ENCODE measurements at regions not wholly inside any gene's neighbourhood (a gene's known extent, or its start where the extent isn't known, plus 50 kb on each side); places are given as distances from the start of the nearest gene placed in this dataset.

GRCh38 chr3:148631124-148631903 is 66.4 kb upstream of the AGTR1 start:
- Histone ChIP-seq H3K36me3 (no peaks in the 10 kb centered on the region), H3K27me3 (no peaks in the 10 kb centered on the region), H3K4me1 (no peaks in the 10 kb centered on the region), H3K9me3 (no peaks in the 10 kb centered on the region), H3K4me3 (no peak overlapping the region), H3K27ac (no peak overlapping the region)
- TF ChIP-seq CTCF (IDR thresholded peaks at IDR 0.05): peak in 1 of 3 experiments; percentile 19
- no peak for DNase-seq (ENCODE audit: low spot score in 2 of 2)
- intact Hi-C loops (cut with DNase I): no loop called here

- intact Hi-C loops (cut with DNase I): no loop called here
- H3K27ac ChIP-seq: peak overlapping the region; percentile 15 to 22
- no peaks in the 10 kb centered on the region for H3K27me3 ChIP-seq
- peaks cover 0 to 6% of the 10 kb centered on the region in 2 donors for H3K4me1 ChIP-seq
- no peaks in the 10 kb centered on the region for H3K9me3 ChIP-seq
- no peak overlapping the region for H3K4me3 ChIP-seq
- no peaks in the 10 kb centered on the region for H3K36me3 ChIP-seq
- no peak for DNase-seq (ENCODE audit: low spot score in 2 of 2)
- TF ChIP-seq CTCF (IDR thresholded peaks at IDR 0.05): no peak
Observed at GRCh38 chr3:148641722-148642121, 56.0 kb upstream of the AGTR1 start.

- no peaks in the 10 kb centered on the region for H3K36me3 ChIP-seq
- peak overlapping the region; percentile 14 to 79 for H3K27ac ChIP-seq
- H3K4me1 ChIP-seq: peaks cover 0 to 6% of the 10 kb centered on the region in 2 donors
- intact Hi-C loops (cut with DNase I): no loop called here
- no peak for DNase-seq (ENCODE audit: low spot score in 2 of 2)
- no peak for TF ChIP-seq CTCF (IDR thresholded peaks at IDR 0.05)
- no peaks in the 10 kb centered on the region for H3K9me3 ChIP-seq
- H3K4me3 ChIP-seq: no peak overlapping the region
- H3K27me3 ChIP-seq: no peaks in the 10 kb centered on the region
Observed at GRCh38 chr3:148642214-148642613, 55.5 kb upstream of the AGTR1 start.

- no peaks in the 10 kb centered on the region for H3K27me3 ChIP-seq
Observed at GRCh38 chr3:148642616-148643015, 55.1 kb upstream of the AGTR1 start.

GRCh38 chr3:148643389-148643840 is 54.3 kb upstream of the AGTR1 start:
- intact Hi-C loops (cut with DNase I): no loop called here
- peak in 1 of 2 donors; percentile 62 for DNase-seq (ENCODE audit: low spot score in 2 of 2)
- peak overlapping the region; percentile 50 to 79 for H3K27ac ChIP-seq
- H3K27me3 ChIP-seq: no peaks in the 10 kb centered on the region
- H3K36me3 ChIP-seq: no peaks in the 10 kb centered on the region
- no peak overlapping the region for H3K4me3 ChIP-seq
- no peak for TF ChIP-seq CTCF (IDR thresholded peaks at IDR 0.05)
- no peaks in the 10 kb centered on the region for H3K9me3 ChIP-seq
- peaks cover 0 to 6% of the 10 kb centered on the region in 2 donors for H3K4me1 ChIP-seq

More at GRCh38 chr3:148642616-148643015, 55.1 kb upstream of the AGTR1 start:
- H3K36me3 ChIP-seq: no peaks in the 10 kb centered on the region
- H3K9me3 ChIP-seq: no peaks in the 10 kb centered on the region
- H3K27ac ChIP-seq: peak overlapping the region; percentile 50 to 79
- intact Hi-C loops (cut with DNase I): no loop called here
- H3K4me3 ChIP-seq: no peak overlapping the region
- peaks cover 0 to 6% of the 10 kb centered on the region in 2 donors for H3K4me1 ChIP-seq
- DNase-seq (ENCODE audit: low spot score in 2 of 2): no peak
- TF ChIP-seq CTCF (IDR thresholded peaks at IDR 0.05): no peak

All from ascending aorta (tissue), 2 donors.